ENCODE measurements at regions not wholly inside any gene's neighbourhood (a gene's known extent, or its start where the extent isn't known, plus 50 kb on each side); places are given as distances from the start of the nearest gene placed in this dataset.

DNA sequence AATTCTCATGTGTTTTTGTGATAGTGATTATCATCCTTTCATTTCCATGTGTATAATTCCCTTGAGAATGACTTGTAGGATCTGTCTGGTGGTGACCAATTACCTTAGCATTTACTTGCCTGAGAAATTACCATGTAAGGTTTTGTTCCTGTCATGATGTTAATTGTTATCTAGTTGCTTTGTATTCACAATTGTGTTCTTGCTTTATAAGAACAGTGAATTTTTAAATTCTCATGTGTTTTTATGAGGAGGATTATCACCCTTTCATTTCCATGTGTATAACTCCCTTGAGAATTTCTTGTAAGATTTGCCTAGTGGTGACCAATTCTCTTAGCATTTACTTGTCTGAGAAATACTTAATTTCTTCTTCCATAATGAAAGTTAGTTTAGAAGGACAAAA, 758.2 kb upstream of the NDST4 start:
- no peak for DNase-seq

DNA sequence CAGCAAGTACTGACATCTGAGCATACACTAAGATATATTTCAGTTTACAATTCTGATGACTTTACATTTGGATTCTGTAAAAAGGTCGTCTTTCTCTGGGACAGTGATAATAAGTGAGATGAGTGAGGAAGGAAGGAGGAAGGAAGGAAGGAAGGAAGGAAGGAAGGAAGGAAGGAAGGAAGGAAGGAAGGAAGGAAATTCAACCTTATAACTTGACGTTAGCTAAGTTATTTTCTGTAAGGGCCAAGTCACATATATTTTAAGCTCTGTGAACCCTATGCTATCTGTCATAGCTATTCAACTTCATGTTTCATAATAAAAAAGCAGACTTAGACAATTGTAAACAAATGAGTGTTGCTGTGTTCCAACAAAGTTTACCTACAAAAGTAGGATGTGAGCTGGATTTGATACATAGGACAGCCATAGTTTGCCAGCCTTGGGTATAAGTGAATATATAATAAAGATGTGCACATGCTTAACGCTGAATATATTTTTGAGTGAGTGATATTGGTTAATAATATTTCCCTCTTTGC, 753.0 kb upstream of the NDST4 start:
- no peak for DNase-seq

DNA sequence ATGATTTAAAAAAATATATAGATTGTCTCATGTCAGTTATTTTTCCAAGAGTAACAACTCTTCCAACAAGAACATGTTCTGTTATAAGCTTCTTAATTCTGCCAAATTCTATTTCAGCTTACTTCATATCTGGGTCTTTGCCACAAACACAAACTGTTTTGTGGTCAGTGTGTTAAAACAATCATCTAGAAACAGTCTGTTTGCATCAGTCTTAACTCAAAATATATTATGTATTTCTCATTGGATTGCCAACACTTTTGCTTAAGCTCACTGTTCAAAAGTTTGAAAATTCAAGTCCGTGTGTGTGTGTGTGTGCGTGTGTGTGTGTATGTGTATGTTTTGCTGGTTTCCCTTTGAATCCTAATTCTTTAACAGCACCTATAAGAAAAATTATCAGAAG, 752.3 kb upstream of the NDST4 start:
- DNase-seq, result no peak

DNA sequence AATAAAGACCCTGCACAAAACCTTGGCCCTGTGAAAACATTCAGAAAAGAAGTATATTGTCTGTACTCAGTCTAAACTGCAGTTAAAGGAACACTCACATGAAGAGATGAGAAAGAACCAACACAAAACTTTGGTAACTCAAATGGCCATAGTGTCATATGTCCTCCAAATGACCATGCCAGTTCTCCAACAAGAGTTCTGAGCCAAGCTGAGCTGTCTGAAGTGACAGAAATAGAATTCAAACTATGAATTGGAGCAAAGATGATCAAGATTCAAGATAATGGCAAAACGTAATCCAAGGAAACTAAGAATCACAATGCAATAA, 739.3 kb upstream of the NDST4 start:
- no peak for DNase-seq

DNA sequence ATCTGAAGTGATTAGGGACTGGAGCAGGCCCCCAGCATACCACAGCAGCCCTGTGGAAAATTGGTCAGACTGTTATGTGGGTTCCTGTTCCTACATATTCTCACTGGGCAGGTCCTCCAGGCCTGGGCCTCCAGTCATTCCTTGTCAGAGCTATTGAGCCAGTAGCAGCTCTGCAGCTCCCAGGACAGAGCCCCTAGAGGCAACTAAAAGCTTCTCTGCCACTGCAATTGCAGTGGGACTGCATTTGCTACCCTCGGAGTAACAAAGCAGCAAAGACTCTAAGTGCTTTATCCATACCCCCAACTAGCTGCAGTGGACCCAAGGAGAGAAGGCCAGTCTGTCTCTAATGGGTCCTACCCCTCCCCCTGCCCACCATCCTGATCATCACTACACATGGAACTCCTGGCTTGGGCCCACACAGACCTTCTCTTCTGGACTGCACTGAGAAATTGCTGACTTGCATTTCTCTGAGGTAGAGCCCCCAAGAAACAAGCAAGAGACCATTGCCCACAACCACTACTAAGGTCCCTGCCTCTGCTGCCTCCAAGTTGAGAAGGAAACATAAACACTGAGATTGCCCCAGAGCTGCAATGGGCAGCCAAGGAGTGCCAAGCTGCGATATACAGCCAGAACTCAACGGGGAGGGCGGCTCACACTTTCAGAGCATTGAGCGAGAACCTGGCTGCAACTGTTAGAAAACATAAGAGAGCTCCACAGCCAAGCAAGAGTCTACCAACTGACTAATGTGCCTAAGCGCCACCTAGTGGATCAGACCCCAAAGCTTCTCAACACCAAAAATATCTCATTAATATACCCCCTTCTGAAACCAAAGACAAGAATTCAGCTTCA, 738.7 kb upstream of the NDST4 start:
- DNase-seq, result peak in 1 of 2 donors; percentile 45

DNA sequence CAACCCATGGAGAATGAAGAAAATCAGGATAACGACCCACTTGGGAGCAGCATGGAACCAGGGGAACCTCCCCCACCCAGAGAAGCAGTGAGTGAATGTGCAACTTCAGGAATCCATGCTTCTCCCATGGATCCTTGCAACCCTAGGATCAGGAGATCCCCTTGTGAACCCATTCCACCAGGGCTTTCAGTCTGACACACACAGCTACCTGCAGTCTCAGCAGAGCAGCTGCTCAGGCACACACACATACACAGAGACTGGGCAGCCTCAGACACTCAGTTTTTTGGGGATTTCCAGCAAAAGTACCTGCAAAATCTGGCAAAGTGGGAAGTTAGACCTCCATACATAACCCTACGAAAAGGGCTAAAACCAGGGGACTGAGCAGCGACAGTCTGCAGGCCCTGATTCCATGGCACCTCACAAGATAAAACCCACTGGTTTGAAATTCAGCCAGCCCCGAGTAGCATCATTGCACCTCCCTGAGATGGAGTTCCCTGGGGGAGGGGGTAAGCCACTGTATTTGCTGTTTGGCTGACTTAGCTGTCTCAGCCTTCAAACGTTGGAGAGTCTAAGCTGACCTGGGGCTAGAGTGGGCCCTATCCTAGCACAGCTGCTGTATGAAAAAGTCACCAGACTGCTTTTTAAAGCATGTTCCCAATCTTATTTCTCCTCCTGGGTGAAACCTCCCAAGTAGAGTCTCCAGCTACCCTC, 737.5 kb upstream of the NDST4 start:
- DNase-seq, result no peak

DNA sequence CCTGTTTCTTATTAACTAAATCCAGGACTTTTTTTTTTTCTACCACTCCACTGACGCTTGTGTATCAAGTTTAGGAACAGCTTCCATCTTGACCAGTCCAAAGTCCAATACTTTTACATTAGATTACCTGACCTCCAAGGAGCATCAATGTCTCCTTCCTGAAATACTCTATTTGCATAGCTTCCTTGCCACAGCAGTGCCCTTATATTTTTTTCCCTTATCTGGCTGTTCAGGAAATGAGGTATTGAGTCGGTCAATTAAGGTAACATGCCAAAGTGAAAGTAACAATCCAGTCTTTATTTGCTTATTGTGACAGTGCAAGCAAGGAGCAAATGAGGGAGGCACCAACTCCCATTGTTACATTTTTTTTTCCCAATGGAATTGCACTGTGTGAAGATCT, 730.8 kb upstream of the NDST4 start:
- no peak for DNase-seq

DNA sequence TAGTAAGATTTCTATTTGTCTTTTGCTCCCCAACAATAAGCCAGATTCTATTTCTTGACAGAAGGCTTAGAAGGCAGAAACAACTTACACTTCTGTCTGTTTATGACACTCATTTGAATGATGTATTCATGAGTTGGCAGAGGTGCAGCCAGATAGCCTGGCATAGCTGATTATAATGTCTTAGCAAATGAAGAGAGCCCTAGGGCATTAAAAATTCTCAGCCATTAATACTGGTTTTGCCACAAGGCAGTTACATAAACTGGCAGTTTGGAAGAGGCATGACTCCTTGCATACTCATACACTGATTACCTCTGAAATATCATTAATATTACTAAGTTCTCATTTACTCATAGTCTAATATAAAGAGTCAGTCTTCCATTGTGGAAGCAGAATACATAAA, 728.5 kb upstream of the NDST4 start:
- DNase-seq, result no peak

DNA sequence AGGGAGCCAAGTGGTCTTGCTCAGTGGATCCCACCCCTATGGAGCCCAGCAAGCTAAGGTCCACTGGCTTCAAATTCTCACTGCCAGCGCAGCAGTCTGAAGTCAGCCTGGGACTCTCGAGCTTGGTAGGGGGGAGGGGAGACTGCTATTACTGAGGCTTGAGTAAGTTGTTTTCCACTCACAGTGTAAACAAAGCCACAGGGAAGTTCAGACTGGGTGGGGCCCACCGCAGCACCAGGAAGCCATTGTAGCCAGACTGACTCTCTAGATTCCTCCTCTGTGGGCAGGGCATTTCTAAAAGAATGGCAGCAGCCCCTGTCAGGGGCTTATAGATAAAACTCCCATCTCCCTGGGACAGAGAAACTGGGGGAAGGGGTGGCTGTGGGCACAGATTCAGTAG, 721.0 kb upstream of the NDST4 start:
- no peak for DNase-seq

DNA sequence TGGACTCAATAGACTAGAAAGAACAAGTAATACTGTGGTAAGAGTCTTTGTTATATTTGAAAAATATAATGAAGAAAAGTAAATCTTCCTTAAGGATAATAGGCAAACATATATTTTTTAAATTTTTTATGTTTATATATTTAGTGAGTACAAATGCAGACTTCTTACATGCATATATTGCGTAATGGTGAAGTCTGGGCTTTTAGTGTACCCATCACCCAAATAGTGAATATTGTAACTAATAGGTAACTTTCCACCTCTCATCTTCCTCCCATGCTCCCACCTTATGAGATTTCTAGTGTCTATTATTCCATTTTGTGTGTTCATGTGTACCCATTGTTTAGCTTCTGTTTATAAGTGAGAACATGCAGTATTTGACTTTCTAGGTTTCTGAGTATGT, 711.2 kb upstream of the NDST4 start:
- no peak for DNase-seq

DNA sequence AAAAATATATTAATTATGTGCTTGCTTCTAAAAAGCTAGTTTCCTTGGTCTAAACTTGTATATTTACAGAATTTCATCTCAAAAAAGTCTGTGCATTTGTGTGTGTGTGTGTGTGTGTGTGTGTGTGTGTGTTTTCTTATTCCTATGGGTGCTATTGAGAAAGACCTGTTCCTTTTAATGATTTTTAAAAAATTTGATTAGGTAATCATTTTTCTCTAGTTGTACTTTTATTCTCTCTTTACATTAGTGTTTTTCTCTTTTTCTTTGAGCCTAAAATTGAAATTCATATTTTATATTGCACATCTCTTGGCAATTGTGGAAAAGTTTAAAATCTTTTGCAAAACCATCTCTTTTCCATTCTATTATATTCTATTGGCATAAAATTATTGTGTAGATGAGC, 690.4 kb upstream of the NDST4 start:
- DNase-seq, result no peak

DNA sequence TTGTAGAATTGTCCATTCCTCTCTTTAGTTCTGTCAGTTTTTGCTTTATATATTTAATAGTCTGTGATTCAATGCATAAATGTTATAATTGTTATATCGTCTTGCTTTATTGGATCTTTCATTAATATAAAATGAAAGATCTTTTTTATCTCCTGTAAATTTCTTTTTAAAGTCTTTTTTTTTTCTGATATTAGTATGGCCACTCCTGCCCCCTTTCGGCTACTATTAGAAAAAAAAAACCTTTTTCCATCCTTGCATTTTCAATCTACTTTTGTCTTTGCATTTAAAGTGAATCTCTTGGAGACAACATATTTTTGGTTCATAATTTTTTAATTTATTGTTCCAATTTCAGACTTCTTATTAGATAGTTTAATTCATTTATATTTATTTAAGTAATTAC, 677.4 kb upstream of the NDST4 start:
- no peak for DNase-seq

DNA sequence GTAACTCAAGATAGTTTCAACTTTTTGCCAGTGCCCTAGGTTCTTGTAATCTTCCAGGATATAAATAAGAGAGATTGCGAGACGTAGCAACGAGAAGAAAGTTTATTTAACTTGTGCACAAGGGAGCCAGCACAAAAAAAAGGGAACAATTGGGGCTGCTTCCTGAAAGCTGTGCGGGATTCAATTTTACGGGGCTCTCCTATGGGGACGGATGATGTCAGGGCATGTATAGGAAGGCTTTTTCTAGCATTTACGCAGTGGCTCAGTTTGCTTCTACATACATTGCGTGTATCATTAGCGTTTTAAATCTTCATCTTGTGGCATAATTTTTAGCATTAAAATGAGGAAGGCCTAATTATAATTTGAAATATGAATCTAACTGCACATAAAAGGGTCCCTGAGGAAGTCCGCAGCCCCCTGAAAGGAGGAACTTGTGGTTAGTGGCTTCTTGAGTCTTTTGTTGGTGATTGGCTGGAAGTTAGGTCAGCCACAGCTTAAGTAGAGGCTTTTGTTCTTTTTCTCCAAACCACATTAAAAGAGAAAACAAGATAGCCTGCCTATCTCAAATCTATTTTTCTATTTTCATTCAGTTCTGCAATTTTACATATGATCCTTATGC, 668.2 kb upstream of the NDST4 start:
- peak in 1 of 2 donors; percentile 43 for DNase-seq

DNA sequence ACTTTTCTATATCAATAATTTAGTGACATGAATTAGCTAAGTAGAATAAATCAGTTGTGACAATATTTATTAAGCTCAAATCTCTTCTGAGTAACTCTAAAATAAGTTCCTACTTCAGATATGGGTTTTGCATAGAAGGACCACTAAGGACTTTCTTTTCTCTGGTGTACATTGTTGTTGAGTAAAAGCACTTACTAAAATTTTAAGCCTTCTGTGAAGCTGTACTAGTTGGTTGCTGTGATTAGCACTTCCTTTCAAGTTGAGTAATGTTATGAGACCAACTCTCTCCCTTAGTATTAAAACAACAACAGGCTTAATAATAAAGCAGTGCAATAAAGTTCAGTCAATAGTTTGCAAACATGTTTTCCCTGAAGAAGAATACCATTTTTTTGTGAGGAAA, 667.4 kb upstream of the NDST4 start:
- no peak for DNase-seq

DNA sequence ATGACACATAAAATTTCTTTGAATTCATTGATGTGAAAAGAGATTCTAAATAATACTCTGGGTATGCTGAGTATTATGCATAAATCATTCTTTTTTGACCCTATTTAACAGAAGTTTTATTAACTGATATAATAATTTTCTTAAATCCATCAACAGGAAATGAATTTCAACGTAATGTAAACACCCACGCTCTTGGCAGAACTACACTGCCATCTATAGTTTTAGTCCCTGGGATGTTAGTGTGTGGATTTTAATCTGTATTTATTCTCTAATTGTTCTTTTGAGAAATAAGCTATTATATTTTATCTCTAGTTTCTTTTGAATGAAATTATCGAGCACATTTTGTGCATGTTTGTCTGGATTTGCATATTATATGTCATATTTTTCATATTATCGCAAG, 666.8 kb upstream of the NDST4 start:
- DNase-seq, result no peak

DNA sequence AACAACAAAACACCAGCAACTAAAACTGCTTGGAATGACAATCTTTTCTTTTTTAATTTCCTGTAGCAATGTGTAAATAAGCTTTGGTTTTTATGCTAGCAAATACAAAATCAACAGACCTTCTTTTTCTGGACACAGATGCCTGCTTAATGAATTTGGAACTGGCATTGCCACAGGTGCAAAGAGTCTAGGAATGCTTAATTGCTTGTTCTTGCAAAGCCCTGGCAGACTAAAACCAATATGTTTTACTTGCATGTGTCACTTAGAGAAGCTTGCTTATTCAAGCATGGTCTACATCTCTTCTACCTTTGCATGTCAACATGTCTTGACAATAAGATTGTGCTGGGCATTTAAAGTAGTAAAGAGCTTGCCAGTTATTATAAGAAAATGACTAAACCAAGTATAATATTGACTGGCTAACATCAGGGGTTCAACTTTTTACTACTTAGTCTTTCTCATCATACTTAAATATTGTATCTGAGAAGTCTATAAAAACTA, 656.7 kb upstream of the NDST4 start:
- DNase-seq, result no peak

DNA sequence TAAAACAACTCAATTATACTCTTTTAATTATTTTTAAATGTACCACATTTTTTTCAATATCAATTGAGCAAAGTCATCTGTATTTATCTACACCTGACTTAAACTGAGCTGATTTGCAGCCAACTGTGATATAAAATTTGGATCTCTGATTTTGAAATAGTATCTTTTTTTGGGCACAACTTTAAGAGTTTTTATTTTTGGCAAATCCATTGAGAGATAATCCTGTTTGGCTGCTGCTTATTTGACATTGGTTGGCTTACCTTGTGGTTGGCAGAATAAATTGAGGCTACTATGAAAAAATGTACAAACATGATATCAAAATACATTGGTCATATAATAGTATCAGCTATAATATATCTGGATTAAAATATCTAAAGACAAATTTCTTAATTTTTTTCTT, 656.0 kb upstream of the NDST4 start:
- DNase-seq, result no peak

DNA sequence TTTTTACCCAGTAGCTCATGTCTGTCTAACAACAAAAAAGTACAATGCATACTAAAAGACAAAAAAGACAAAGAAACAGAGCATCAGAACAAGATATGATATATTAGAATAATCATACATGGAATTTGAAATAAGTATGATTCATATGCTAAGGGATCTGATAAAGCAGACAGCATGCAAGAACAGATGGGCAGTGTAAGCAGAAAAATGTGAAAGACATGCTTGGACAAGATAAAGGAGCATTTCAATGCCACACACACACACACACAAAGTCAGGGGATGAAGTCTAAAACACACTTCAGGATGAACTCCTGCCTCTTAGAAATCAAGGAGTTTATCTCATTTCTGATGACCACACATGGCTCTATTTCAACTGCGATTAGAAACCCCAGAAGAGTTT, 649.6 kb upstream of the NDST4 start:
- no peak for DNase-seq

DNA sequence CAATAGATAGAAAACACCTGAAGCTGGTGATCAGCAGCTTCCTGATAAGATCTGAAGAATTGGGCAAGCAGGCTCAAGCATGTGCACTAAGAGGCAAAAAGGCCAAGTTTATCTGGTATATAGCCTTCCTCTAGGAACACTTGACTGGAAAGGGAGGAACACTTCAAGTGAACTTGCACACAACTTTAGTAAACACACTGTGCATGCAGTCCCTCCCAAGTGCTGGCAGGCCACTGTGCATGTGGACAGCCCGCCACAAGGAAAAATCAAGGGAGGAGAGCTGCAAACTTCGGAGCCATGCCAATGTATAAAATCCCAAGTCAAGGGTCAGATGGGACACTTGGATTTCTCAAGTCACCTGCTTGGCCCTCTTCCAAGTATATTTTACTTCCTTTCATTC, 645.8 kb upstream of the NDST4 start:
- no peak for DNase-seq

DNA sequence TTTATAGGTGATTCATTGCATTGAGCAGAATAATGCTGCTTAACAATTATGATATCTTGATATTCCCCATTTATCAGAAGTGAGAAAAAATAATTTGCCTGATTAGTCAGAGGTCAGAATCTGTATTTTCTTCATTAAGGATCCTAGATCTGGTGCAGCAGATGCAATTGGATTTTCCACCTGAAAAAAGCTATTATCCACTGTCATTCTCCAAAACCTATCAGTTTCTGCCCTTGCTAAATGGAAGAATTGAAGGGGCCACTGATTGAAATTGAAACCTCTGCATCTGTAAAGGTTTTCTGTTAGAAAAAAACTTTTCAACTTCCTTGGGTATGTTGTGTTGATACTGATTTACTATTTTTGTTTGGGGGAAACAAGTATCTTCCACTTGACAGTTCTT, 636.0 kb upstream of the NDST4 start:
- no peak for DNase-seq

DNA sequence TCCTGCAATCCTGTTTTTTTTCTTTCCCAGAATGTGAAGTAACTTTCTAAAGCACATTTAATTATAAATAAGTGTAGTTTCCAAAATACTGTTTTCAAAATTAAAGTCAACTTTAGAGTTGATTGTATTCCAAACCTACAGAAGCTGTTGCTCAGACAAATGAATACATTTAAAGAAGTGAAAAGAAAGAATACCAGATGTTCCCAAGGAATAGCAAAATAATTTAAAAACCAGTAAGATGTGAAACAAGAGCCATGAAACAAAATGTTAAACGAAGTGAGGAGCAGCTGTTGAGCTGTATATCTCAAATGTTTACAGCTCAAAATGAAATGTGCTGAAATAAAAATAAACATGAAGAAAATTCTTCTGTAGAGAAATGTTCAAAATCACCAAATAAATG, 627.4 kb upstream of the NDST4 start:
- no peak for DNase-seq

DNA sequence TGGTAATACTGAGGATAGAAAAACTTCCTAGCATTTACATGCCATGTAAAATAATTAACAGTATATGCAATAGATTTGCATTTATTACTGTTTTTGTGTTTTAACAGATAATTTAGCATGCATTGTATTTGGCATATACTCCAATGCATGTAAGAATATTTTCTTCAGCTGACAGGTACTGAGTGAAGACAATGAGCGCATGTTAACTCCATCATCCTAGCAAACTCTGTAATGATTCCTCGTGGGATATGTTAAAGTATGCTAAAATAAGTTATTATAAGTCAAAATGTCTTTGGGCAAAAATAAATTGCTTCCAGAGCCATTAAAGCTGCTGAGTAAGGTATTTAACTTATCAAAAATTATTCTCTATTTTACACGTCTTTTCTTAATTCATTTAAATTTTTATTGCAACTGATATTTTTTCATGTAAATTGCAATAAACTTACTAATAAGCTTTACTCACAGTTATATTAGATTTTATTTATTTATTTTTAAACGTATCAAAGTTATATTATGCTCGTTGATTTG, 616.4 kb upstream of the NDST4 start:
- no peak for DNase-seq

DNA sequence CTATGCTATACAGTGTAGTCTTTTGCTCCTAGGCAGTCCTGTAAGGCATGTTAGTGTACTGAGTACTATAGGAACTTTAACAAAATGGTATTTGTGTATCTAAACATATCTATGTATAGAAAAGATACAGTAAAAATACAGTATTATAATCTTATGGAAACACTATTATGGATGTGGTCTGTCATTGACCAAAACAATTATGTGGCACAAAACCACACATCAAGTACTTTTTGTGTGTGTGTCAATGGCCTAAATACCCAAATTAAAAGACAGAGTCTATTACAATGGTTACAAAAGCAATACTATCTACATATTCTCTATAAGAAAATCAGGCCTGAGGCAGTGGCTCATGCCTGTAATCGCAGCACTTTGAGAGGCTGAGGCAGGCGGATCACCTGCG, 610.2 kb upstream of the NDST4 start:
- no peak for DNase-seq

DNA sequence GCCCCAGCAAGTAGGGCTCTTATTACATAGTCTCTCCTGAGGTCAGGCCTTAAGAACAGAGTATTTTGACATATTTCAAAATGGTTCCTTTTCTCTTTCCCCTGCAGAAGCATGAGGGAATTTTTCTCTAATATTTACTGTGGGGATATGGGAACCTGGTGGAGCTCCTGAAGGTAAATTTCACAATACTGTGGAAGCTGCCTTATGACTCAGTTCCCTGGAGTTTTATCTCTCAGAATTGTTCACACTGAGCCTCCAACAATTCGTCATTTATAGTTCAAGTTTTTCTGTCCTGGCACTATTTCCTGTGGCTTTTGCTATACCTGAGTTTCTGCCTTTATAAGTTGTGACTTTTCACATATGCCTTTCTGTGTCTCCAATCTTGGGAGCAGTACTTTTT, 607.2 kb upstream of the NDST4 start:
- DNase-seq, result no peak

Measured in bone marrow (tissue), 2 donors.